ENCODE measurements at regions not wholly inside any gene's neighbourhood (a gene's known extent, or its start where the extent isn't known, plus 50 kb on each side); places are given as distances from the start of the nearest gene placed in this dataset.
"Not testable (repeated sequence)": the region's sequence is repeated elsewhere in the genome, so short reads cannot be mapped to it uniquely, and the experiment has no call there.

- intact Hi-C loops (cut with DNase I) = no loop called here
- no peak for DNase-seq
Observed at GRCh38 chr12:58701536-58701935, 218.8 kb downstream of the LRIG3 start.

GRCh38 chr12:58703866-58704265, 216.4 kb downstream of the LRIG3 start:
- DNase-seq = no peak
- ATAC-seq = no peak
- Histone ChIP-seq H3K4me3 (no peak overlapping the region), H3K4me1 (no peaks in the 10 kb centered on the region), H3K27me3 (no peaks in the 10 kb centered on the region), H3K36me3 (no peaks in the 10 kb centered on the region), H3K27ac (no peak overlapping the region), H3K9me3 (peaks cover 0 to 45% (median 18%) of the 10 kb centered on the region in 11 donors)
- no peak for TF ChIP-seq CTCF (IDR thresholded peaks at IDR 0.05)
- intact Hi-C loops (cut with DNase I) = no loop called here
- 51 to 59% methylated on average over 3 of the region's 3 CpGs for WGBS, 2 donors

More at GRCh38 chr12:58701536-58701935, 218.8 kb downstream of the LRIG3 start:
- Histone ChIP-seq H3K27ac (no peak overlapping the region), H3K36me3 (no peaks in the 10 kb centered on the region), H3K4me3 (no peak overlapping the region), H3K9me3 (peaks cover 0 to 44% (median 21%) of the 10 kb centered on the region in 11 donors), H3K4me1 (no peaks in the 10 kb centered on the region), H3K27me3 (no peaks in the 10 kb centered on the region)
- no peak for TF ChIP-seq CTCF (IDR thresholded peaks at IDR 0.05)
- WGBS, 2 donors = 88% methylated on average over 8 of the region's 8 CpGs
- no peak for ATAC-seq

- DNase-seq; H3K4me3 ChIP-seq; intact Hi-C loops (cut with DNase I): not testable (repeated sequence)
Observed at GRCh38 chr12:58704770-58705169, 215.5 kb downstream of the LRIG3 start.

GRCh38 chr12:58710901-58711300, 209.4 kb downstream of the LRIG3 start:
- intact Hi-C loops (cut with DNase I) = no loop called here
- no peak for TF ChIP-seq CTCF (IDR thresholded peaks at IDR 0.05)
- H3K27me3 ChIP-seq = no peaks in the 10 kb centered on the region
- no peak for ATAC-seq
- no peak overlapping the region for H3K4me3 ChIP-seq
- no peaks in the 10 kb centered on the region for H3K4me1 ChIP-seq
- H3K36me3 ChIP-seq = no peaks in the 10 kb centered on the region
- no peak overlapping the region for H3K27ac ChIP-seq
- no peak for DNase-seq
- peaks cover 0 to 42% (median 13%) of the 10 kb centered on the region in 11 donors for H3K9me3 ChIP-seq

More at GRCh38 chr12:58704770-58705169, 215.5 kb downstream of the LRIG3 start:
- not testable (repeated sequence) for H3K27me3 ChIP-seq, H3K4me1 ChIP-seq, ATAC-seq, H3K27ac ChIP-seq, H3K36me3 ChIP-seq
- peaks cover 0 to 44% (median 15%) of the 10 kb centered on the region in 11 donors for H3K9me3 ChIP-seq

GRCh38 chr12:58711974-58712373, 208.3 kb downstream of the LRIG3 start:
- no peak for TF ChIP-seq CTCF (IDR thresholded peaks at IDR 0.05)
- ATAC-seq = no peak
- 57 to 63% methylated on average over 4 of the region's 4 CpGs for WGBS, 2 donors
- Histone ChIP-seq H3K4me1 (no peaks in the 10 kb centered on the region), H3K27ac (no peak overlapping the region), H3K4me3 (no peak overlapping the region), H3K36me3 (no peaks in the 10 kb centered on the region), H3K27me3 (no peaks in the 10 kb centered on the region), H3K9me3 (peaks cover 0 to 34% (median 7%) of the 10 kb centered on the region in 11 donors)
- intact Hi-C loops (cut with DNase I) = no loop called here
- no peak for DNase-seq
